Prostate gland (tissue), 2 donors: ENCODE measurements at regions not wholly inside any gene's neighbourhood (a gene's known extent, or its start where the extent isn't known, plus 50 kb on each side); places are given as distances from the start of the nearest gene placed in this dataset.

ENCODE experiments used
- DNase-seq: peaks from one replicate; pipeline ENCODE4 v3.0.0-alpha.2; 2019; ENCODE audit warnings: low spot score
- H3K27ac ChIP-seq, 2 donors: fragments of 200-600 bp; sonication (generic); 2 replicates each; pipeline ENCODE4 v1.5.1; 2017 to 2019
- H3K27me3 ChIP-seq: fragments of 200-600 bp; sonication (generic); replicated peaks from 2 replicates; pipeline ENCODE4 v1.5.1; 2019; ENCODE audit not compliant: insufficient read depth
- H3K36me3 ChIP-seq, 2 donors: fragments of 200-600 bp; sonication (generic); 1 replicate in 1 of 2; 2 replicates in 1 of 2; pipeline versions ENCODE4 v1.5.1 to v1.8.1; 2017 to 2019
- H3K4me1 ChIP-seq: fragments of 200-600 bp; sonication (generic); replicated peaks from 2 replicates; pipeline ENCODE4 v1.5.1; 2019
- H3K4me3 ChIP-seq, 2 donors: fragments of 200-600 bp; sonication (generic); 2 replicates each; pipeline ENCODE4 v1.5.1; 2017 to 2019
- H3K9me3 ChIP-seq: fragments of 200-600 bp; sonication (generic); 2 replicates; pipeline ENCODE4 v1.5.1; 2017
- CTCF ChIP-seq, 4 experiments: fragments of 200-600 bp in 2 of 4; fragments of 450-650 bp in 2 of 4; sonication (generic) in 2 of 4; IDR thresholded peaks; 1 replicate in 3 of 4; 2 replicates in 1 of 4; pipeline ENCODE4 v1.5.1; 2016 to 2019; ENCODE audit warnings: antibody characterized with exemption in 4 of 4, mild to moderate bottlenecking in 2 of 4, moderate library complexity in 2 of 4
- POLR2A ChIP-seq: fragments of 450-650 bp; IDR thresholded peaks from one replicate; pipeline ENCODE4 v1.6.1; 2016; ENCODE audit warnings: antibody characterized with exemption, mild to moderate bottlenecking
- POLR2AphosphoS5 ChIP-seq: sonication (generic); formaldehyde crosslinking; IDR thresholded peaks from one replicate; pipeline ENCODE4 v1.6.1; 2017; ENCODE audit warnings: antibody characterized with exemption
- WGBS: methylation state at CpG from one replicate; pipeline ENCODE4 v1.1.5; 2018; 5-methylcytosine and 5-hydroxymethylcytosine counted together
- intact Hi-C: fragments of 100-400 bp; cut with DNase I; formaldehyde crosslinking; loops from one replicate; pipeline ENCODE4 v1.14.2; 2022

GRCh38 chr1:166272851-166273250, 106.0 kb upstream of the FAM78B start:
- no peaks in the 10 kb centered on the region for H3K9me3 ChIP-seq
- H3K4me1 ChIP-seq: no peaks in the 10 kb centered on the region
- no peak overlapping the region for H3K4me3 ChIP-seq
- intact Hi-C loops: loop anchor here (2.0 kb wide), 1 partner anchor 54 kb away; no protein-coding TSS in a partner anchor
- no peak for DNase-seq
- H3K27me3 ChIP-seq: no peaks in the 10 kb centered on the region
- no peaks in the 10 kb centered on the region for H3K36me3 ChIP-seq
- no peak overlapping the region for H3K27ac ChIP-seq
- TF ChIP-seq CTCF (IDR thresholded peaks at IDR 0.05) (no peak), POLR2AphosphoS5 (no peak), POLR2A (no peak)

DNA sequence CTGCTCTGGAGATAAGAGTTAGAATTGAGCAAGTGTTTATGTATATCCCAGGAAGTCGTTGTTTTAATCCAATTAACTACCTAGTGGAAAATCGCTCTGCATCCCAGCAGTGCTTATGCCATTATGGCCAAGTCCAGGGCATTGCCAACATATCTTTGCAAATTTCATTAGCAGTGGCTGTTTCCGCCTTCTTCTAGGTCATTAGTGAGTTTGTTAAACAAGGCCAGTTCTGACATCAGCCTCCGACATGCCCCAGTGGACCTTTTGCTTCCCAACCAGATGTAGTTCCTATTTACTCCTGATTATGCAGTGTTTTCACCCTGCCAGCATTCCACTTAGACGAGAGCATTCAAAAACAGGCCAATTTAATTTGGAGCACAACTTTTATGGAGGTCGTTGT, 106.8 kb upstream of the FAM78B start:
- Histone ChIP-seq H3K4me3 (no peak overlapping the region), H3K4me1 (no peaks in the 10 kb centered on the region), H3K36me3 (no peaks in the 10 kb centered on the region), H3K9me3 (no peaks in the 10 kb centered on the region), H3K27ac (no peak overlapping the region), H3K27me3 (no peaks in the 10 kb centered on the region)
- WGBS: 43% methylated on average over 6 of the region's 6 CpGs
- DNase-seq: no peak
- intact Hi-C loops: loop anchor here (2.0 kb wide), 1 partner anchor 55 kb away; no protein-coding TSS in a partner anchor
- TF ChIP-seq POLR2A (no peak), CTCF (IDR thresholded peaks at IDR 0.05) (no peak), POLR2AphosphoS5 (no peak)

GRCh38 chr1:166282391-166283137, 115.8 kb upstream of the FAM78B start:
- H3K9me3 ChIP-seq: no peaks in the 10 kb centered on the region
- no peaks in the 10 kb centered on the region for H3K36me3 ChIP-seq
- H3K4me1 ChIP-seq: no peaks in the 10 kb centered on the region
- intact Hi-C loops: no loop called here
- no peak overlapping the region for H3K27ac ChIP-seq
- 61% methylated on average over 3 of the region's 3 CpGs for WGBS
- no peaks in the 10 kb centered on the region for H3K27me3 ChIP-seq
- no peak for DNase-seq
- H3K4me3 ChIP-seq: no peak overlapping the region
- TF ChIP-seq POLR2AphosphoS5: no peak
- TF ChIP-seq CTCF (IDR thresholded peaks at IDR 0.05): no peak
- no peak for TF ChIP-seq POLR2A

DNA sequence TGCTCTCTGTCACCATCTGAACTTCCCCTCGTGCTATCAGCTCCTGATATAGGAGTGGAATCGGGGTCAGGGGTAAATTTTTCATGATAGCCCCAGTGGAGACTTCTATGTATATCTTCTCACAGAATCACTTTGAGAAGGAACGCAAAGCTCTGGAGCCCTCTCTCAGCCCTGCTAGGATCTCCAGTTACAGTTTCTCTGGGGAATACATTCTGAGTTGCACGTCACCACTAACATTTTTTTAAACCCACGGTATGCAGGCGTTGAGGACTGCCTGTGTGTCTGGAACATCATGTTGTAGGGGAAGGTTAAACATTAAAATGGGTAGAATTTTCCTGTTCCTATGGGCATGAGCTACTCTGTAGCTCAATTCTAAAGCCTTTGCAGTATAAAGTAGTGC, 116.4 kb upstream of the FAM78B start:
- intact Hi-C loops: no loop called here
- no peak overlapping the region for H3K27ac ChIP-seq
- no peak for TF ChIP-seq POLR2AphosphoS5
- TF ChIP-seq CTCF (IDR thresholded peaks at IDR 0.05): no peak
- TF ChIP-seq POLR2A: no peak
- H3K4me1 ChIP-seq: no peaks in the 10 kb centered on the region
- no peaks in the 10 kb centered on the region for H3K27me3 ChIP-seq
- H3K36me3 ChIP-seq: no peaks in the 10 kb centered on the region
- no peaks in the 10 kb centered on the region for H3K9me3 ChIP-seq
- DNase-seq: no peak
- WGBS: 42% methylated on average over 6 of the region's 6 CpGs
- no peak overlapping the region for H3K4me3 ChIP-seq

GRCh38 chr1:166283600-166283999, 116.8 kb upstream of the FAM78B start:
- WGBS: 83% methylated on average over 5 of the region's 5 CpGs
- no peaks in the 10 kb centered on the region for H3K9me3 ChIP-seq
- no peaks in the 10 kb centered on the region for H3K36me3 ChIP-seq
- no peak for DNase-seq
- TF ChIP-seq POLR2A: no peak
- H3K27ac ChIP-seq: no peak overlapping the region
- intact Hi-C loops: no loop called here
- no peak overlapping the region for H3K4me3 ChIP-seq
- no peaks in the 10 kb centered on the region for H3K4me1 ChIP-seq
- no peaks in the 10 kb centered on the region for H3K27me3 ChIP-seq
